ENCODE measurements at regions not wholly inside any gene's neighbourhood (a gene's known extent, or its start where the extent isn't known, plus 50 kb on each side); places are given as distances from the start of the nearest gene placed in this dataset.

GRCh38 chr10:109173121-109173520 lies 750.2 kb downstream of the XPNPEP1 start:
- no peaks in the 10 kb centered on the region for H3K27me3 ChIP-seq (ENCODE audit: control insufficient read depth in 1 of 2, insufficient read depth in 2 of 2, low read length in 2 of 2)
- no peak overlapping the region for H3K27ac ChIP-seq (ENCODE audit: low read depth in 2 of 2, low read length in 1 of 2)
- no peaks in the 10 kb centered on the region for H3K36me3 ChIP-seq (ENCODE audit: control insufficient read depth in 2 of 2, insufficient read depth in 2 of 2, low read length in 1 of 2)
- no peaks in the 10 kb centered on the region for H3K9me3 ChIP-seq (ENCODE audit: control insufficient read depth in 2 of 2, insufficient read depth in 1 of 2, low read depth in 1 of 2, low read length in 1 of 2)
- no peaks in the 10 kb centered on the region for H3K4me1 ChIP-seq (ENCODE audit: control insufficient read depth in 2 of 2, insufficient read depth in 2 of 2, low read length in 1 of 2)
- WGBS, 2 donors = 23 to 33% methylated on average over 2 of the region's 2 CpGs
- H3K4me3 ChIP-seq (ENCODE audit: low read depth in 1 of 2, low read length in 2 of 2) = no peak overlapping the region

DNA sequence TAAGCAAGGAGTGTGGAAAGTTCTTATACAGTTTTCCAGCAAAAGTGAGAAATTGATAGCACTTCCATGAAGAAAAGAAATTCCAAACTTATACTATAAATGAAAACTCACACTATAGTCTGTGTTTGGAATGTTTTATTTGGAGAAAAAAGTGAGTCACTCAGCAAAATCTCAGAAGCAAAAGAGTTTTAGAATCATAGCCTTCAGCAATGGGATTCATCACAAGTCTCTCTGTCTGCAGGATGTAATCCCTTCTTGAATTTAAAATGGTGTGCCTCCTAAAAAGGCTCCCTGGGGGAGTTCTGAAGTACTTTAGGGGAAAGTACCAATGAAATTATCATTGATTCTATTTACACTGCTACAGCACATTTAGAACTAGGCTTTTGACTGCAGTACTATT lies 756.4 kb downstream of the XPNPEP1 start:
- Histone ChIP-seq H3K36me3 (ENCODE audit: control insufficient read depth in 2 of 2, insufficient read depth in 2 of 2, low read length in 1 of 2) (no peaks in the 10 kb centered on the region), H3K27me3 (ENCODE audit: control insufficient read depth in 1 of 2, insufficient read depth in 2 of 2, low read length in 2 of 2) (no peaks in the 10 kb centered on the region), H3K27ac (ENCODE audit: low read depth in 2 of 2, low read length in 1 of 2) (no peak overlapping the region), H3K4me3 (ENCODE audit: low read depth in 1 of 2, low read length in 2 of 2) (no peak overlapping the region), H3K4me1 (ENCODE audit: control insufficient read depth in 2 of 2, insufficient read depth in 2 of 2, low read length in 1 of 2) (no peaks in the 10 kb centered on the region), H3K9me3 (ENCODE audit: control insufficient read depth in 2 of 2, insufficient read depth in 1 of 2, low read depth in 1 of 2, low read length in 1 of 2) (no peaks in the 10 kb centered on the region)

GRCh38 chr10:109159351-109159750 lies 764.0 kb downstream of the XPNPEP1 start:
- Histone ChIP-seq H3K36me3 (ENCODE audit: control insufficient read depth in 2 of 2, insufficient read depth in 2 of 2, low read length in 1 of 2) (no peaks in the 10 kb centered on the region), H3K27ac (ENCODE audit: low read depth in 2 of 2, low read length in 1 of 2) (no peak overlapping the region), H3K4me1 (ENCODE audit: control insufficient read depth in 2 of 2, insufficient read depth in 2 of 2, low read length in 1 of 2) (no peaks in the 10 kb centered on the region), H3K4me3 (ENCODE audit: low read depth in 1 of 2, low read length in 2 of 2) (no peak overlapping the region), H3K27me3 (ENCODE audit: control insufficient read depth in 1 of 2, insufficient read depth in 2 of 2, low read length in 2 of 2) (no peaks in the 10 kb centered on the region), H3K9me3 (ENCODE audit: control insufficient read depth in 2 of 2, insufficient read depth in 1 of 2, low read depth in 1 of 2, low read length in 1 of 2) (no peaks in the 10 kb centered on the region)
- 73 to 76% methylated on average over 4 of the region's 4 CpGs for WGBS, 2 donors

- 60 to 85% methylated on average over 3 of the region's 3 CpGs for WGBS, 2 donors
- no peaks in the 10 kb centered on the region for H3K9me3 ChIP-seq (ENCODE audit: control insufficient read depth in 2 of 2, insufficient read depth in 1 of 2, low read depth in 1 of 2, low read length in 1 of 2)
- no peak overlapping the region for H3K4me3 ChIP-seq (ENCODE audit: low read depth in 1 of 2, low read length in 2 of 2)
- no peaks in the 10 kb centered on the region for H3K36me3 ChIP-seq (ENCODE audit: control insufficient read depth in 2 of 2, insufficient read depth in 2 of 2, low read length in 1 of 2)
- H3K4me1 ChIP-seq (ENCODE audit: control insufficient read depth in 2 of 2, insufficient read depth in 2 of 2, low read length in 1 of 2) = no peaks in the 10 kb centered on the region
- H3K27me3 ChIP-seq (ENCODE audit: control insufficient read depth in 1 of 2, insufficient read depth in 2 of 2, low read length in 2 of 2) = no peaks in the 10 kb centered on the region
- no peak overlapping the region for H3K27ac ChIP-seq (ENCODE audit: low read depth in 2 of 2, low read length in 1 of 2)
Measured at GRCh38 chr10:109156396-109156795, 766.9 kb downstream of the XPNPEP1 start.

DNA sequence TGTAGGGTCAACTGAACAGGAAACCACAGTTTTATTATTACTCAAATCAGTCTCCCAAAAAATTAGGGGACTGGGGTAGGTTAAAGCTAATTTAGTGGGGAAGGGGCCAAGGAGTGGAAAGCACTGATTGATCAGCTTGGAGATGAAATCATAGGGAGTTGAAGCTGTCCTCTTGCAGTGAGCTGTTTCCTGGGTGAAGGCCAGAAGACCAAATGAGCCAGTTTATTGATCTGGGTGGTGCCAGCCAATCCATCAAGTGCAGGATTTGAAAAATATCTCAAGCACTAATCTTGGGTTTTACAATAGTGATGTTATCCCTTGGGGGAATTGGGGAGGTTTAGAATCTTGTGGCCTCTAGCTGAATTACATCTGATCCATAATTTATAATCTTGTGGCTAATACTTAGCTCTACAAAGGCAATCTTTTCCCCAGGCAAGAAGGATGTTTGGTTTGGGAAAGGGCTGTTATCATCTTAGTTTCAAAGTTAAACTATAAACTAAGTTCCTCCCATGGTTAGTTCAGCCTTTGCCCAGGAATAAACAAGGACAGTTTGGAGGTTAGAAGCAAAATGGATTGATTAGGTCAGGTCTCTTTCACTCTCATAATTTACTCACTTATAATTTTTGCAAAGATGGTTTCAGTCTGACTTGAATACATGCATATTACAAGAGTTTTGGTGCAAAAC lies 773.5 kb downstream of the XPNPEP1 start:
- Histone ChIP-seq H3K4me1 (ENCODE audit: control insufficient read depth in 2 of 2, insufficient read depth in 2 of 2, low read length in 1 of 2) (no peaks in the 10 kb centered on the region), H3K36me3 (ENCODE audit: control insufficient read depth in 2 of 2, insufficient read depth in 2 of 2, low read length in 1 of 2) (no peaks in the 10 kb centered on the region), H3K27me3 (ENCODE audit: control insufficient read depth in 1 of 2, insufficient read depth in 2 of 2, low read length in 2 of 2) (no peaks in the 10 kb centered on the region), H3K4me3 (ENCODE audit: low read depth in 1 of 2, low read length in 2 of 2) (no peak overlapping the region), H3K27ac (ENCODE audit: low read depth in 2 of 2, low read length in 1 of 2) (no peak overlapping the region), H3K9me3 (ENCODE audit: control insufficient read depth in 2 of 2, insufficient read depth in 1 of 2, low read depth in 1 of 2, low read length in 1 of 2) (no peaks in the 10 kb centered on the region)

DNA sequence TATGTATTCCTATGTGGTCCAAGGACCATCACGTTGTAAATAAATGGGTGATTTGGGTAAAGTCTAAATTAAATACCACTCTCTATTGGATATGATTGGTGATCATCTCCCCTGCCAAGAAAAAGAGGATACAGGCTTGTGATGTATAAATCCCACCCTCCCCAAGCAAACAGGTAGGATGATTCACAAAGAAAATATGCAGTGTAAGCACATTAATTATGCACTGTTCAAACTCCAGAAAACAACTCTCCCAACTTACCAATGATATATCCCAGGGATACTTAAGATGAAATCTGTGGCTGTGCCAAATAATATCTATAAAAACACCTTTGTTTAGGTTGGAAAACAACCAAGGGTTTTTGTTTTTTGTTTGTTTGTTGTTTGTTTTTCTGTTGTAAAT lies 795.9 kb downstream of the XPNPEP1 start:
- Histone ChIP-seq H3K4me1 (ENCODE audit: control insufficient read depth in 2 of 2, insufficient read depth in 2 of 2, low read length in 1 of 2) (no peaks in the 10 kb centered on the region), H3K9me3 (ENCODE audit: control insufficient read depth in 2 of 2, insufficient read depth in 1 of 2, low read depth in 1 of 2, low read length in 1 of 2) (peaks cover 0 to 4% of the 10 kb centered on the region in 2 donors), H3K27ac (ENCODE audit: low read depth in 2 of 2, low read length in 1 of 2) (no peak overlapping the region), H3K27me3 (ENCODE audit: control insufficient read depth in 1 of 2, insufficient read depth in 2 of 2, low read length in 2 of 2) (no peaks in the 10 kb centered on the region), H3K36me3 (ENCODE audit: control insufficient read depth in 2 of 2, insufficient read depth in 2 of 2, low read length in 1 of 2) (no peaks in the 10 kb centered on the region), H3K4me3 (ENCODE audit: low read depth in 1 of 2, low read length in 2 of 2) (no peak overlapping the region)
- WGBS, 2 donors = 57% methylated on average over 1 of the region's 1 CpG

- peaks cover 0 to under 1% of the 10 kb centered on the region in 2 donors for H3K9me3 ChIP-seq (ENCODE audit: control insufficient read depth in 2 of 2, insufficient read depth in 1 of 2, low read depth in 1 of 2, low read length in 1 of 2)
- no peaks in the 10 kb centered on the region for H3K27me3 ChIP-seq (ENCODE audit: control insufficient read depth in 1 of 2, insufficient read depth in 2 of 2, low read length in 2 of 2)
- no peaks in the 10 kb centered on the region for H3K36me3 ChIP-seq (ENCODE audit: control insufficient read depth in 2 of 2, insufficient read depth in 2 of 2, low read length in 1 of 2)
- no peak overlapping the region for H3K4me3 ChIP-seq (ENCODE audit: low read depth in 1 of 2, low read length in 2 of 2)
- H3K27ac ChIP-seq (ENCODE audit: low read depth in 2 of 2, low read length in 1 of 2) = no peak overlapping the region
- H3K4me1 ChIP-seq (ENCODE audit: control insufficient read depth in 2 of 2, insufficient read depth in 2 of 2, low read length in 1 of 2) = no peaks in the 10 kb centered on the region
- WGBS, 2 donors = 75 to 84% methylated on average over 3 of the region's 3 CpGs
Measured at GRCh38 chr10:109126541-109126940, 796.8 kb downstream of the XPNPEP1 start.

DNA sequence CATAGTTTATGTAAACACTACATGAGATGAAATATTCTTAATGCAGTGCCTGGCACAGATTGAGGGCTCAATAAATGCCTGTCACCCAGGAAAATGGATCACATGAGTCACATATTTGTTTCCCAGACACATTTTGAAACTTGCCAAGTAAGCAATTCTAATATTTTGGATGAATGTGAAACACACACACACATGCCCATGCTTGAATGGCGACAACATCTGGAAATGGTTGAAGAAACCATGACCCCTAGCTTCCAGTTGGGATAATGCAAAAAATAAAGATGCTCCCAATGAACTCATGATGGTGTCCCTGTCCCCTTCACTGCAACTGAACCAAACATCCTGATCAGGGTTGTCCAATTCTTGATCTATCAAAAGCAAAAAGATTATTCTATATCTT lies 797.3 kb downstream of the XPNPEP1 start:
- Histone ChIP-seq H3K36me3 (ENCODE audit: control insufficient read depth in 2 of 2, insufficient read depth in 2 of 2, low read length in 1 of 2) (no peaks in the 10 kb centered on the region), H3K4me1 (ENCODE audit: control insufficient read depth in 2 of 2, insufficient read depth in 2 of 2, low read length in 1 of 2) (no peaks in the 10 kb centered on the region), H3K9me3 (ENCODE audit: control insufficient read depth in 2 of 2, insufficient read depth in 1 of 2, low read depth in 1 of 2, low read length in 1 of 2) (no peaks in the 10 kb centered on the region), H3K27ac (ENCODE audit: low read depth in 2 of 2, low read length in 1 of 2) (no peak overlapping the region), H3K4me3 (ENCODE audit: low read depth in 1 of 2, low read length in 2 of 2) (no peak overlapping the region), H3K27me3 (ENCODE audit: control insufficient read depth in 1 of 2, insufficient read depth in 2 of 2, low read length in 2 of 2) (no peaks in the 10 kb centered on the region)
- 45 to 63% methylated on average over 1 of the region's 1 CpG for WGBS, 2 donors

DNA sequence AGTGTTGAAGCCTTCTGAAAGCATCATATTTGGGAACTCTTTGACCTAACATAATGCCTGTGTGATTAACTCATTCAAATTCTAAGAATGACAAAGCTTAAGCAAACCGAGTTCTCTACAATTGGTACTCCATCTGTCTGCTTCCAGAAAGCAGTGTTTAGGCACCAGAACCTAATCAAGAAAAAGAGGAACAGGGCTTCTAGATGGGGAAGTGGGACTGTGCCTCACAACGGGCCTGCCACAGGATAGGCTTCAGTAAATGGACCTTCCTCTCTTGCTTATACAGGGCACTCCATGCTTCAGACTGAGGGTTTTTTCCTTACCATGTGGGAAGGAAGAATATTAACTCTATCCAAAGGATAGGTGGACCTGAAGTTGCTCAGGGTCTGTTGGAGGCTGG lies 808.1 kb downstream of the XPNPEP1 start:
- no peak overlapping the region for H3K27ac ChIP-seq (ENCODE audit: low read depth in 2 of 2, low read length in 1 of 2)
- WGBS, 2 donors = 65 to 66% methylated on average over 2 of the region's 2 CpGs
- H3K9me3 ChIP-seq (ENCODE audit: control insufficient read depth in 2 of 2, insufficient read depth in 1 of 2, low read depth in 1 of 2, low read length in 1 of 2) = peaks cover 5 to 6% of the 10 kb centered on the region in 2 donors
- H3K36me3 ChIP-seq (ENCODE audit: control insufficient read depth in 2 of 2, insufficient read depth in 2 of 2, low read length in 1 of 2) = no peaks in the 10 kb centered on the region
- H3K4me1 ChIP-seq (ENCODE audit: control insufficient read depth in 2 of 2, insufficient read depth in 2 of 2, low read length in 1 of 2) = no peaks in the 10 kb centered on the region
- H3K27me3 ChIP-seq (ENCODE audit: control insufficient read depth in 1 of 2, insufficient read depth in 2 of 2, low read length in 2 of 2) = no peaks in the 10 kb centered on the region
- H3K4me3 ChIP-seq (ENCODE audit: low read depth in 1 of 2, low read length in 2 of 2) = no peak overlapping the region

- Histone ChIP-seq H3K4me1 (ENCODE audit: control insufficient read depth in 2 of 2, insufficient read depth in 2 of 2, low read length in 1 of 2) (no peaks in the 10 kb centered on the region), H3K27ac (ENCODE audit: low read depth in 2 of 2, low read length in 1 of 2) (no peak overlapping the region), H3K9me3 (ENCODE audit: control insufficient read depth in 2 of 2, insufficient read depth in 1 of 2, low read depth in 1 of 2, low read length in 1 of 2) (peaks cover 5 to 6% of the 10 kb centered on the region in 2 donors), H3K27me3 (ENCODE audit: control insufficient read depth in 1 of 2, insufficient read depth in 2 of 2, low read length in 2 of 2) (no peaks in the 10 kb centered on the region), H3K36me3 (ENCODE audit: control insufficient read depth in 2 of 2, insufficient read depth in 2 of 2, low read length in 1 of 2) (no peaks in the 10 kb centered on the region), H3K4me3 (ENCODE audit: low read depth in 1 of 2, low read length in 2 of 2) (no peak overlapping the region)
- 83 to 91% methylated on average over 2 of the region's 2 CpGs for WGBS, 2 donors
Measured at GRCh38 chr10:109114579-109114978, 808.7 kb downstream of the XPNPEP1 start.
